ENCODE measurements at regions not wholly inside any gene's neighbourhood (a gene's known extent, or its start where the extent isn't known, plus 50 kb on each side); places are given as distances from the start of the nearest gene placed in this dataset.

- no peaks in the 10 kb centered on the region for H3K27me3 ChIP-seq (ENCODE audit: insufficient read depth, low read length, poor library complexity)
- H3K4me2 ChIP-seq (ENCODE audit: insufficient read depth, low read length): no peak overlapping the region
- H3K36me3 ChIP-seq (ENCODE audit: insufficient read depth, low read length): no peaks in the 10 kb centered on the region
- no peaks in the 10 kb centered on the region for H3K4me1 ChIP-seq (ENCODE audit: insufficient read depth, low read length)
- DNase-seq: no peak
- H3K9me3 ChIP-seq (ENCODE audit: insufficient read depth, low read length, severe bottlenecking): no peaks in the 10 kb centered on the region
- no peak overlapping the region for H3K27ac ChIP-seq (ENCODE audit: low read length)
- no peak for TF ChIP-seq EZH2 (IDR thresholded peaks at IDR 0.05; ENCODE audit: borderline replicate concordance, low read depth, low read length, severe bottlenecking)
- no peak for TF ChIP-seq CTCF (IDR thresholded peaks at IDR 0.05; ENCODE audit: borderline replicate concordance, extremely low read depth, low read length, poor library complexity, severe bottlenecking)
- no peaks in the 10 kb centered on the region for H4K20me1 ChIP-seq (ENCODE audit: insufficient read depth, low read length)
- ATAC-seq (ENCODE audit: insufficient read depth, low read depth): no peak
- no peaks in the 10 kb centered on the region for H3K79me2 ChIP-seq (ENCODE audit: insufficient read depth, low read length)
- no peak overlapping the region for H2AFZ ChIP-seq (ENCODE audit: low read depth, low read length)
- H3K4me3 ChIP-seq (ENCODE audit: low read depth in 1 of 2, low read length in 2 of 2): no peak overlapping the region
- no peak overlapping the region for H3K9ac ChIP-seq (ENCODE audit: low read depth, low read length)
Observed at GRCh38 chr11:25860677-25861450, 471.1 kb upstream of the ANO3 start.

- H3K9ac ChIP-seq (ENCODE audit: low read depth, low read length): no peak overlapping the region
- no peak overlapping the region for H3K27ac ChIP-seq (ENCODE audit: low read length)
- H3K79me2 ChIP-seq (ENCODE audit: insufficient read depth, low read length): no peaks in the 10 kb centered on the region
- ATAC-seq (ENCODE audit: insufficient read depth, low read depth) (no peak), DNase-seq (no peak)
- no peaks in the 10 kb centered on the region for H4K20me1 ChIP-seq (ENCODE audit: insufficient read depth, low read length)
- no peak overlapping the region for H3K4me3 ChIP-seq (ENCODE audit: low read depth in 1 of 2, low read length in 2 of 2)
- no peak overlapping the region for H3K4me2 ChIP-seq (ENCODE audit: insufficient read depth, low read length)
- no peaks in the 10 kb centered on the region for H3K4me1 ChIP-seq (ENCODE audit: insufficient read depth, low read length)
- no peak for TF ChIP-seq CTCF (IDR thresholded peaks at IDR 0.05; ENCODE audit: borderline replicate concordance, extremely low read depth, low read length, poor library complexity, severe bottlenecking)
- no peak for TF ChIP-seq EZH2 (IDR thresholded peaks at IDR 0.05; ENCODE audit: borderline replicate concordance, low read depth, low read length, severe bottlenecking)
- no peak overlapping the region for H2AFZ ChIP-seq (ENCODE audit: low read depth, low read length)
- H3K27me3 ChIP-seq (ENCODE audit: insufficient read depth, low read length, poor library complexity): no peaks in the 10 kb centered on the region
- H3K36me3 ChIP-seq (ENCODE audit: insufficient read depth, low read length): no peaks in the 10 kb centered on the region
- H3K9me3 ChIP-seq (ENCODE audit: insufficient read depth, low read length, severe bottlenecking): no peaks in the 10 kb centered on the region
Observed at GRCh38 chr11:25862159-25862558, 469.8 kb upstream of the ANO3 start.

GRCh38 chr11:25863986-25864385, 467.9 kb upstream of the ANO3 start:
- H3K4me2 ChIP-seq (ENCODE audit: insufficient read depth, low read length): no peak overlapping the region
- no peak for ATAC-seq (ENCODE audit: insufficient read depth, low read depth)
- H3K9me3 ChIP-seq (ENCODE audit: insufficient read depth, low read length, severe bottlenecking): no peaks in the 10 kb centered on the region
- H3K4me1 ChIP-seq (ENCODE audit: insufficient read depth, low read length): no peaks in the 10 kb centered on the region
- DNase-seq: no peak
- H2AFZ ChIP-seq (ENCODE audit: low read depth, low read length): no peak overlapping the region
- H3K36me3 ChIP-seq (ENCODE audit: insufficient read depth, low read length): no peaks in the 10 kb centered on the region
- no peak overlapping the region for H3K27ac ChIP-seq (ENCODE audit: low read length)
- TF ChIP-seq EZH2 (IDR thresholded peaks at IDR 0.05; ENCODE audit: borderline replicate concordance, low read depth, low read length, severe bottlenecking): no peak
- no peak for TF ChIP-seq CTCF (IDR thresholded peaks at IDR 0.05; ENCODE audit: borderline replicate concordance, extremely low read depth, low read length, poor library complexity, severe bottlenecking)
- no peak overlapping the region for H3K4me3 ChIP-seq (ENCODE audit: low read depth in 1 of 2, low read length in 2 of 2)
- no peaks in the 10 kb centered on the region for H3K27me3 ChIP-seq (ENCODE audit: insufficient read depth, low read length, poor library complexity)
- H4K20me1 ChIP-seq (ENCODE audit: insufficient read depth, low read length): no peaks in the 10 kb centered on the region
- H3K79me2 ChIP-seq (ENCODE audit: insufficient read depth, low read length): no peaks in the 10 kb centered on the region
- no peak overlapping the region for H3K9ac ChIP-seq (ENCODE audit: low read depth, low read length)

Data from DND-41 (cell line).